SH-SY5Y (cell line): ENCODE measurements at regions not wholly inside any gene's neighbourhood (a gene's known extent, or its start where the extent isn't known, plus 50 kb on each side); places are given as distances from the start of the nearest gene placed in this dataset.

Experiments used
- GATA2 ChIP-seq: IDR thresholded peaks from 2 replicates; pipeline ENCODE4 v1.6.1; 2011; ENCODE audit warnings: mild to moderate bottlenecking, low read depth, low read length
- GATA3 ChIP-seq: IDR thresholded peaks from 2 replicates; pipeline ENCODE4 v1.6.1; 2011; ENCODE audit warnings: low read depth, mild to moderate bottlenecking, low read length, moderate library complexity

DNA sequence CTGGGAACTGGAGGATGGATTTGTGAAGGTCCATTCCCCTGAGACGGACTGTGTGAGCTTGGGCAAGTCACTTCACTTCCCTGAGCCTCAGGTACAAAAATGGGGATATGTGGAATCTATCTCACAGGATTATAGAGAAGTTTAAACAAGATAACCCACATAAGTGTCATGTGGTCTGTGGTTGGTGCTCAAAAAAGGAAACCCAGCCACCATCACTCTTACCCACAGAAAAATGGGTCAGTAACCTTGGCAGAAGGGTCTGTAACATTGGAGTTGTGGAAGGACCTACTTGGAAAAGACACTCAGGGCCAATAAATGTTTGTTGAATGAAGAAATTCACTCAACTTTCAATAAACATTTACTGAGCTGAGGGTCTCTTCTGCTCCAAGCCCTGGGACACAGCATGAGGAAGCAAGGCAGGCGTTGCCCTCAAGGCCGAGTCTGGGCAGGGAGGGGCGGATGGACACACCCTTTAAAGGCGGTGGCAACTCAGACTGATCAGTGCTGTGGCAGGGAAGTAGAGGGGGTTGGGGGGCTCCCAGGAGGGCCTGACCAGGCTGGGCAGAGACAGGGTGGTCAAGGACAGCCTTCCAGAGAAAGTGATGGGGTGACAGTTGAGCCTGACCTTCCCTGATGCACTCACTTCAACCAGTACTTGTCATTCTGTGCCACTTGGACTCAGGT is 66.7 kb upstream of the ACOT11 start:
- TF ChIP-seq GATA2 (no peak), GATA3 (no peak)
